IMR-90 (cell line): ENCODE measurements at regions not wholly inside any gene's neighbourhood (a gene's known extent, or its start where the extent isn't known, plus 50 kb on each side); places are given as distances from the start of the nearest gene placed in this dataset.

Source experiments
- ATAC-seq: fragments of 200-7000 bp; cut with Tn5 transposase; 2 replicates; pipeline ENCODE4 v1.9.1; 2020; ENCODE audit warnings: low read depth, mild to moderate bottlenecking, moderate library complexity
- BruUV-seq: library from RNA; stranded (reverse); fragments of 400-500 nt; replicated peaks from 2 replicates; lab custom pipeline; 2021; lab: Mats Ljungman, UMichigan
- CTCF ChIA-PET: fragments of 300-600 bp; formaldehyde crosslinking; extraction: SDS; loops from one replicate; lab custom pipeline; 2021; ENCODE audit warnings: antibody characterized with exemption; lab: Yijun Ruan, JAX
- POLR2A ChIA-PET: fragments of 300-600 bp; sonication (Branson Sonifier 250); formaldehyde crosslinking; loops from one replicate; lab custom pipeline; 2022; ENCODE audit warnings: antibody characterized with exemption; ENCODE audit not compliant: unreplicated experiment; lab: Charles Lee
- DNase-seq: peaks from one replicate; pipeline ENCODE4 v3.0.0; 2013
- H2AFZ ChIP-seq: replicated peaks from 2 replicates; pipeline ENCODE3; 2013; ENCODE audit warnings: low read length, mild to moderate bottlenecking; ENCODE audit not compliant: poor library complexity
- H2AK5ac ChIP-seq: 2 replicates; pipeline ENCODE4 v1.6.1; 2013; ENCODE audit warnings: low read depth, low read length, inconsistent platforms
- H2AK9ac ChIP-seq: replicated peaks from 2 replicates; pipeline ENCODE3; 2013; ENCODE audit warnings: mild to moderate bottlenecking, low read depth, low read length, moderate library complexity; ENCODE audit not compliant: poor library complexity
- H2BK120ac ChIP-seq: 2 replicates; pipeline ENCODE4 v1.6.1; 2013; ENCODE audit warnings: low read depth, low read length, inconsistent platforms
- H2BK15ac ChIP-seq: 3 replicates; pipeline ENCODE4 v1.6.1; 2013; ENCODE audit warnings: low read depth, low read length, inconsistent platforms
- H2BK20ac ChIP-seq: 2 replicates; pipeline ENCODE4 v1.6.1; 2013; ENCODE audit warnings: low read depth, mild to moderate bottlenecking, inconsistent platforms, low read length, moderate library complexity
- H2BK5ac ChIP-seq: 2 replicates; pipeline ENCODE4 v1.6.1; 2013; ENCODE audit warnings: mild to moderate bottlenecking, low read depth, low read length, inconsistent platforms; ENCODE audit not compliant: poor library complexity, severe bottlenecking
- H3K14ac ChIP-seq: replicated peaks from 2 replicates; pipeline ENCODE4 v1.6.1; 2013; ENCODE audit warnings: low read depth, low read length, inconsistent platforms
- H3K18ac ChIP-seq: 2 replicates; pipeline ENCODE4 v1.6.1; 2013; ENCODE audit warnings: low read depth, low read length, control low read depth
- H3K23ac ChIP-seq: 2 replicates; pipeline ENCODE4 v1.6.1; 2013; ENCODE audit warnings: low read depth, low read length, inconsistent platforms
- H3K27ac ChIP-seq: 2 replicates; pipeline ENCODE4 v1.5.1; 2013; ENCODE audit warnings: mild to moderate bottlenecking, control low read depth, low read length; ENCODE audit not compliant: insufficient read depth
- H3K27me3 ChIP-seq: 2 replicates; pipeline ENCODE4 v1.6.1; 2013; ENCODE audit warnings: low read length; ENCODE audit not compliant: control insufficient read depth, insufficient read depth
- H3K36me3 ChIP-seq: 2 replicates; pipeline ENCODE4 v1.6.1; 2013; ENCODE audit warnings: low read length, mixed read lengths; ENCODE audit not compliant: control insufficient read depth, insufficient read depth
- H3K4ac ChIP-seq: 2 replicates; pipeline ENCODE4 v1.6.1; 2013; ENCODE audit warnings: low read depth, low read length, inconsistent platforms
- H3K4me1 ChIP-seq: 2 replicates; pipeline ENCODE4 v1.6.1; 2013; ENCODE audit warnings: low read length, mixed read lengths; ENCODE audit not compliant: control insufficient read depth, insufficient read depth
- H3K4me2 ChIP-seq: 2 replicates; pipeline ENCODE4 v1.6.1; 2013; ENCODE audit warnings: low read depth, mild to moderate bottlenecking, control low read depth, low read length, moderate library complexity
- H3K4me3 ChIP-seq: 2 replicates; pipeline ENCODE4 v1.5.1; 2013; ENCODE audit warnings: low read depth, mild to moderate bottlenecking, control low read depth, low read length, moderate library complexity; ENCODE audit not compliant: insufficient read depth
- H3K56ac ChIP-seq: 2 replicates; pipeline ENCODE4 v1.6.1; 2013; ENCODE audit warnings: low read length, inconsistent platforms; ENCODE audit not compliant: insufficient read depth; ENCODE audit errors: extremely low read depth
- H3K79me1 ChIP-seq, 2 experiments: 2 replicates each; pipeline ENCODE4 v1.6.1; 2013; ENCODE audit warnings: low read length in 2 of 2, inconsistent platforms in 1 of 2, low read depth in 1 of 2
- H3K9ac ChIP-seq: 2 replicates; pipeline ENCODE4 v1.6.1; 2013; ENCODE audit warnings: low read depth, low read length, control low read depth
- H3K9me1 ChIP-seq: 2 replicates; pipeline ENCODE4 v1.6.1; 2013; ENCODE audit warnings: low read length, inconsistent platforms; ENCODE audit not compliant: insufficient read depth
- H3K9me3 ChIP-seq: 2 replicates; pipeline ENCODE4 v1.6.1; 2013; ENCODE audit warnings: low read length; ENCODE audit not compliant: control insufficient read depth, insufficient read depth
- H4K20me1 ChIP-seq: 2 replicates; pipeline ENCODE4 v1.6.1; 2013; ENCODE audit warnings: low read length, inconsistent platforms; ENCODE audit not compliant: insufficient read depth
- H4K5ac ChIP-seq: 2 replicates; pipeline ENCODE4 v1.6.1; 2013; ENCODE audit warnings: mild to moderate bottlenecking, low read depth, low read length, control low read depth
- H4K8ac ChIP-seq, 2 experiments: 2 replicates each; pipeline ENCODE4 v1.6.1; 2013; ENCODE audit warnings: low read depth in 2 of 2, low read length in 2 of 2, control low read depth in 1 of 2, inconsistent platforms in 1 of 2
- H4K91ac ChIP-seq: 2 replicates; pipeline ENCODE4 v1.6.1; 2013; ENCODE audit warnings: low read depth, low read length, inconsistent platforms; ENCODE audit not compliant: insufficient read depth
- BHLHE40 ChIP-seq: fragments of 150-350 bp; IDR thresholded peaks from 2 replicates; pipeline ENCODE4 v1.6.1; 2016; ENCODE audit warnings: mild to moderate bottlenecking, low read depth, low read length
- CEBPB ChIP-seq: IDR thresholded peaks from 2 replicates; pipeline ENCODE4 v1.6.1; 2012; ENCODE audit warnings: low read depth, low read length, improper control_type of control experiment
- CHD1 ChIP-seq: IDR thresholded peaks from 2 replicates; pipeline ENCODE4 v1.6.1; 2012; ENCODE audit warnings: low read depth, low read length, improper control_type of control experiment
- FOS ChIP-seq: fragments of 150-350 bp; IDR thresholded peaks from 2 replicates; pipeline ENCODE4 v1.6.1; 2016; ENCODE audit warnings: low read depth, low read length
- MAFK ChIP-seq: IDR thresholded peaks from 2 replicates; pipeline ENCODE4 v1.6.1; 2012; ENCODE audit warnings: low read depth, low read length, improper control_type of control experiment
- MAZ ChIP-seq: IDR thresholded peaks from 2 replicates; pipeline ENCODE4 v1.6.1; 2012; ENCODE audit warnings: low read depth, mild to moderate bottlenecking, low read length, improper control_type of control experiment, moderate library complexity, borderline replicate concordance
- MXI1 ChIP-seq: IDR thresholded peaks from 2 replicates; pipeline ENCODE4 v1.6.1; 2012; ENCODE audit warnings: low read depth, mild to moderate bottlenecking, low read length, moderate library complexity, borderline replicate concordance
- NFE2L2 ChIP-seq: fragments of 150-350 bp; IDR thresholded peaks from 2 replicates; pipeline ENCODE4 v1.6.1; 2016; ENCODE audit warnings: low read depth, mild to moderate bottlenecking, low read length
- POLR2A ChIP-seq: IDR thresholded peaks from 2 replicates; pipeline ENCODE4 v1.6.1; 2012; ENCODE audit warnings: mild to moderate bottlenecking, low read depth, low read length
- RAD21 ChIP-seq: IDR thresholded peaks from 2 replicates; pipeline ENCODE4 v1.6.1; 2012; ENCODE audit warnings: low read length, improper control_type of control experiment
- RCOR1 ChIP-seq: IDR thresholded peaks from 2 replicates; pipeline ENCODE4 v1.6.1; 2012; ENCODE audit warnings: mild to moderate bottlenecking, low read length, improper control_type of control experiment; ENCODE audit not compliant: insufficient replicate concordance
- RFX5 ChIP-seq: IDR thresholded peaks from 2 replicates; pipeline ENCODE4 v1.8.0; 2012; ENCODE audit warnings: low read depth, mild to moderate bottlenecking, low read length, moderate library complexity
- SMC3 ChIP-seq: fragments of 150-350 bp; IDR thresholded peaks from 2 replicates; pipeline ENCODE4 v1.6.1; 2016; ENCODE audit warnings: low read depth, mild to moderate bottlenecking, antibody characterized with exemption, low read length, moderate library complexity
- WGBS, 2 experiments: methylation state at CpG; one replicate each; pipeline versions ENCODE4 v1.1.5 to v1.1.7; 2013; ENCODE audit warnings: missing lambda C conversion rate in 2 of 2; ENCODE audit not compliant: insufficient read length in 1 of 2; ENCODE audit errors: extremely low coverage in 2 of 2; 5-methylcytosine and 5-hydroxymethylcytosine counted together
- dilution Hi-C: fragments of 300-500 bp; cut with HindIII; formaldehyde crosslinking; loops from one replicate; pipeline ENCODE4 v1.14.3; 2018; ENCODE audit warnings: low sequenced_read_pairs; ENCODE audit not compliant: unreplicated experiment
- in situ Hi-C: fragments of 300-500 bp; cut with MboI; formaldehyde crosslinking; loops from 3 replicates; pipeline ENCODE4 v1.14.3; 2019; ENCODE audit warnings: low sequenced_read_pairs, inconsistent platforms, mixed read lengths
- intact Hi-C: fragments of 100-400 bp; cut with micrococcal nuclease; formaldehyde crosslinking; loops from 2 replicates; pipeline ENCODE4 v1.10.0; 2022
- TF ChIP-seq, protein P1 (sequence below): fragments of 150-350 bp; IDR thresholded peaks from 2 replicates; pipeline ENCODE4 v1.6.1; 2017; ENCODE audit warnings: mild to moderate bottlenecking, antibody characterized with exemption, low read length, low read depth
- TF ChIP-seq, protein P2 (sequence below): fragments of 150-350 bp; IDR thresholded peaks from 2 replicates; pipeline ENCODE4 v1.6.1; 2016; ENCODE audit warnings: low read depth, mild to moderate bottlenecking, low read length, moderate library complexity, borderline replicate concordance
- TF ChIP-seq, protein P3 (sequence below): conservative IDR thresholded peaks from 2 replicates; pipeline ENCODE4 v1.5.1; 2012; ENCODE audit warnings: mild to moderate bottlenecking, low read depth, low read length, improper control_type of control experiment

DNA sequence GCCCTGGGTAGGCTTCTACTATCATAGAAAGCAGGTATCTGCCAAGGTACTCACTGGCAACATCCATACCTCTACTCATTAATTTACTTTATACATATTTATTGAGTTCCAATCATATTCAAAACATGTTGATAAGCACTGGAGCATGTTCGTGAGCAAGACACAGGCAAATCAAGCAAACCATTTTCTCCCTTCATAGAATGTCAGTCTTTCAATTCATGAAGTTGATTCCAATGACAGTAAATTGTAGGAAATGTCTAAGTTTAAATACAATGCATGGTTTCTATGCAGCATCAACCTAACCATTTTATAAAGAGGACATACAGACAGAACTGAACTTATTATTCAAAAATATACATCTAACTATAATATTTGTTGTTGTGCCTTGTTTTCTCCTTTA is 978.6 kb downstream of the CDH8 start:
- Histone ChIP-seq H2AK9ac (no peak overlapping the region), H3K18ac (no peak overlapping the region), H3K27ac (no peak overlapping the region), H4K5ac (no peak overlapping the region), H3K14ac (no peak overlapping the region), H2AFZ (no peak overlapping the region), H2BK20ac (no peak overlapping the region), H3K4ac (no peak overlapping the region), H3K4me1 (no peaks in the 10 kb centered on the region), H4K91ac (no peak overlapping the region), H3K23ac (no peak overlapping the region), H3K27me3 (no peaks in the 10 kb centered on the region), H3K9ac (no peak overlapping the region), H4K20me1 (no peaks in the 10 kb centered on the region), H2BK15ac (no peak overlapping the region), H4K8ac (no peak overlapping the region), H2BK120ac (no peak overlapping the region), H3K9me1 (no peaks in the 10 kb centered on the region), H2AK5ac (no peak overlapping the region), H3K56ac (no peak overlapping the region), H3K79me1 (no peaks in the 10 kb centered on the region), H3K9me3 (peaks cover 5% of the 10 kb centered on the region; the same call in 1 of the 2 replicates), H2BK5ac (no peak overlapping the region), H3K4me2 (no peak overlapping the region), H3K4me3 (no peak overlapping the region), H3K36me3 (no peaks in the 10 kb centered on the region)
- POLR2A ChIA-PET = no interaction called here
- no TSS peak for BruUV-seq
- ATAC-seq (no peak), DNase-seq (no peak)
- in situ Hi-C loops = no loop called here
- dilution Hi-C loops = no loop called here
- WGBS, 2 experiments = no CpG with 5 or more reads among the region's 1 CpG
- CTCF ChIA-PET = no interaction called here
- intact Hi-C loops = no loop called here
- TF ChIP-seq FOS (no peak), CEBPB (no peak), SMC3 (no peak), RAD21 (no peak), RFX5 (no peak), MXI1 (no peak), POLR2A (no peak), BHLHE40 (no peak), MAFK (no peak), NFE2L2 (no peak), MAZ (no peak), RCOR1 (no peak), CHD1 (no peak)
- TF ChIP-seq, protein P1, sequence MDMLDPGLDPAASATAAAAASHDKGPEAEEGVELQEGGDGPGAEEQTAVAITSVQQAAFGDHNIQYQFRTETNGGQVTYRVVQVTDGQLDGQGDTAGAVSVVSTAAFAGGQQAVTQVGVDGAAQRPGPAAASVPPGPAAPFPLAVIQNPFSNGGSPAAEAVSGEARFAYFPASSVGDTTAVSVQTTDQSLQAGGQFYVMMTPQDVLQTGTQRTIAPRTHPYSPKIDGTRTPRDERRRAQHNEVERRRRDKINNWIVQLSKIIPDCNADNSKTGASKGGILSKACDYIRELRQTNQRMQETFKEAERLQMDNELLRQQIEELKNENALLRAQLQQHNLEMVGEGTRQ = no peak
- TF ChIP-seq, protein P2, sequence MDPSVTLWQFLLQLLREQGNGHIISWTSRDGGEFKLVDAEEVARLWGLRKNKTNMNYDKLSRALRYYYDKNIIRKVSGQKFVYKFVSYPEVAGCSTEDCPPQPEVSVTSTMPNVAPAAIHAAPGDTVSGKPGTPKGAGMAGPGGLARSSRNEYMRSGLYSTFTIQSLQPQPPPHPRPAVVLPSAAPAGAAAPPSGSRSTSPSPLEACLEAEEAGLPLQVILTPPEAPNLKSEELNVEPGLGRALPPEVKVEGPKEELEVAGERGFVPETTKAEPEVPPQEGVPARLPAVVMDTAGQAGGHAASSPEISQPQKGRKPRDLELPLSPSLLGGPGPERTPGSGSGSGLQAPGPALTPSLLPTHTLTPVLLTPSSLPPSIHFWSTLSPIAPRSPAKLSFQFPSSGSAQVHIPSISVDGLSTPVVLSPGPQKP = no peak
- TF ChIP-seq, protein P3, sequence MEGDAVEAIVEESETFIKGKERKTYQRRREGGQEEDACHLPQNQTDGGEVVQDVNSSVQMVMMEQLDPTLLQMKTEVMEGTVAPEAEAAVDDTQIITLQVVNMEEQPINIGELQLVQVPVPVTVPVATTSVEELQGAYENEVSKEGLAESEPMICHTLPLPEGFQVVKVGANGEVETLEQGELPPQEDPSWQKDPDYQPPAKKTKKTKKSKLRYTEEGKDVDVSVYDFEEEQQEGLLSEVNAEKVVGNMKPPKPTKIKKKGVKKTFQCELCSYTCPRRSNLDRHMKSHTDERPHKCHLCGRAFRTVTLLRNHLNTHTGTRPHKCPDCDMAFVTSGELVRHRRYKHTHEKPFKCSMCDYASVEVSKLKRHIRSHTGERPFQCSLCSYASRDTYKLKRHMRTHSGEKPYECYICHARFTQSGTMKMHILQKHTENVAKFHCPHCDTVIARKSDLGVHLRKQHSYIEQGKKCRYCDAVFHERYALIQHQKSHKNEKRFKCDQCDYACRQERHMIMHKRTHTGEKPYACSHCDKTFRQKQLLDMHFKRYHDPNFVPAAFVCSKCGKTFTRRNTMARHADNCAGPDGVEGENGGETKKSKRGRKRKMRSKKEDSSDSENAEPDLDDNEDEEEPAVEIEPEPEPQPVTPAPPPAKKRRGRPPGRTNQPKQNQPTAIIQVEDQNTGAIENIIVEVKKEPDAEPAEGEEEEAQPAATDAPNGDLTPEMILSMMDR = no peak
